HEK293 (cell line): ENCODE measurements at regions not wholly inside any gene's neighbourhood (a gene's known extent, or its start where the extent isn't known, plus 50 kb on each side); places are given as distances from the start of the nearest gene placed in this dataset.

ENCODE experiments used
- CTCF ChIA-PET: fragments of 350-600 bp; formaldehyde crosslinking; extraction: SDS; loops from one replicate; lab custom pipeline; 2021; ENCODE audit warnings: antibody characterized with exemption; lab: Yijun Ruan, JAX
- POLR2A ChIA-PET: fragments of 300-600 bp; formaldehyde crosslinking; extraction: SDS; loops from one replicate; lab custom pipeline; 2020; ENCODE audit warnings: antibody characterized with exemption, inconsistent platforms; lab: Yijun Ruan, JAX
- H3K27ac ChIP-seq: fragments of 200-500 bp; sonication (Bioruptor generic); 2 replicates; pipeline ENCODE4 v1.5.1; 2014; ENCODE audit warnings: low read depth, low read length, control low read depth, inconsistent platforms; ENCODE audit errors: extremely low read depth
- H3K36me3 ChIP-seq, 2 experiments: fragments of 200-500 bp in 1 of 2; sonication (Bioruptor generic) in 1 of 2; 1 replicate in 1 of 2; 2 replicates in 1 of 2; pipeline ENCODE4 v1.5.1; 2014 to 2017; ENCODE audit warnings: inconsistent platforms in 2 of 2, low read length in 2 of 2; ENCODE audit not compliant: control insufficient read depth in 2 of 2, insufficient read depth in 1 of 2
- H3K4me1 ChIP-seq: fragments of 200-500 bp; sonication (Bioruptor generic); 2 replicates; pipeline ENCODE4 v1.5.1; 2014; ENCODE audit warnings: mild to moderate bottlenecking, low read length, inconsistent platforms; ENCODE audit not compliant: control insufficient read depth, insufficient read depth
- H3K4me3 ChIP-seq: 2 replicates; pipeline ENCODE4 v1.5.1; 2011; ENCODE audit warnings: low read depth, mild to moderate bottlenecking, control low read depth, low read length, moderate library complexity
- H3K9me3 ChIP-seq: fragments of 200-500 bp; sonication (Bioruptor generic); 2 replicates; pipeline ENCODE4 v1.5.1; 2014; ENCODE audit warnings: low read depth, low read length, inconsistent platforms; ENCODE audit not compliant: control insufficient read depth, insufficient read depth
- GLI2 ChIP-seq: fragments of 450-650 bp; formaldehyde crosslinking; IDR thresholded peaks from 2 replicates; pipeline ENCODE4; 2017; ENCODE audit warnings: missing biosample characterization, missing genetic modification characterization, low read depth, borderline replicate concordance
- KLF1 ChIP-seq: fragments of 450-650 bp; formaldehyde crosslinking; IDR thresholded peaks from 2 replicates; pipeline ENCODE4 v1.5.1; 2016; ENCODE audit warnings: missing biosample characterization, missing genetic modification characterization
- PRDM1 ChIP-seq: fragments of 450-650 bp; formaldehyde crosslinking; IDR thresholded peaks from 2 replicates; pipeline ENCODE4; 2016; ENCODE audit warnings: missing biosample characterization, missing genetic modification characterization
- SP7 ChIP-seq: fragments of 450-650 bp; formaldehyde crosslinking; IDR thresholded peaks from 2 replicates; pipeline ENCODE4 v1.5.1; 2016; ENCODE audit warnings: missing biosample characterization, missing genetic modification characterization
- YY2 ChIP-seq: fragments of 450-650 bp; formaldehyde crosslinking; IDR thresholded peaks from 2 replicates; pipeline ENCODE4 v1.5.1; 2016; ENCODE audit warnings: missing biosample characterization, missing genetic modification characterization
- ZBTB8A ChIP-seq: fragments of 450-650 bp; formaldehyde crosslinking; IDR thresholded peaks from 2 replicates; pipeline ENCODE4 v1.5.1; 2016; ENCODE audit warnings: missing biosample characterization, missing genetic modification characterization
- ZFP3 ChIP-seq: fragments of 450-650 bp; formaldehyde crosslinking; IDR thresholded peaks from 2 replicates; pipeline ENCODE4 v1.5.1; 2016; ENCODE audit warnings: low read depth, missing biosample characterization, missing genetic modification characterization
- ZNF175 ChIP-seq: fragments of 450-650 bp; formaldehyde crosslinking; IDR thresholded peaks from 2 replicates; pipeline ENCODE4 v1.5.1; 2016; ENCODE audit warnings: missing biosample characterization, missing genetic modification characterization
- ZNF184 ChIP-seq: fragments of 450-650 bp; IDR thresholded peaks from 2 replicates; pipeline ENCODE4 v1.5.1; 2018; ENCODE audit warnings: missing biosample characterization, mild to moderate bottlenecking, missing genetic modification characterization
- ZNF473 ChIP-seq: fragments of 450-650 bp; formaldehyde crosslinking; IDR thresholded peaks from 2 replicates; pipeline ENCODE4 v1.5.1; 2017; ENCODE audit warnings: missing biosample characterization, missing genetic modification characterization
- ZNF521 ChIP-seq: fragments of 450-650 bp; formaldehyde crosslinking; IDR thresholded peaks from 2 replicates; pipeline ENCODE4 v1.5.1; 2017; ENCODE audit warnings: missing biosample characterization, mild to moderate bottlenecking, missing genetic modification characterization
- ZNF624 ChIP-seq: fragments of 450-650 bp; formaldehyde crosslinking; IDR thresholded peaks from 2 replicates; pipeline ENCODE4 v1.5.1; 2017; ENCODE audit warnings: missing biosample characterization, missing genetic modification characterization
- ZNF664 ChIP-seq: fragments of 450-650 bp; formaldehyde crosslinking; IDR thresholded peaks from 2 replicates; pipeline ENCODE4 v1.5.1; 2016; ENCODE audit warnings: missing biosample characterization, missing genetic modification characterization
- ZNF677 ChIP-seq: fragments of 450-650 bp; IDR thresholded peaks from 2 replicates; pipeline ENCODE4 v1.5.0; 2018; ENCODE audit warnings: missing biosample characterization, mild to moderate bottlenecking, missing genetic modification characterization, moderate library complexity
- ZSCAN23 ChIP-seq: fragments of 450-650 bp; formaldehyde crosslinking; IDR thresholded peaks from 2 replicates; pipeline ENCODE4 v1.5.1; 2016; ENCODE audit warnings: missing biosample characterization, missing genetic modification characterization
- ZXDB ChIP-seq: fragments of 450-650 bp; formaldehyde crosslinking; IDR thresholded peaks from 2 replicates; pipeline ENCODE4 v1.5.1; 2016; ENCODE audit warnings: missing biosample characterization, missing genetic modification characterization
- TF ChIP-seq, protein P1 (sequence below): fragments of 450-650 bp; formaldehyde crosslinking; IDR thresholded peaks from 2 replicates; pipeline ENCODE4 v1.5.1; 2016; ENCODE audit warnings: missing biosample characterization, missing genetic modification characterization
- TF ChIP-seq, protein P2 (sequence below): fragments of 450-650 bp; formaldehyde crosslinking; IDR thresholded peaks from 2 replicates; pipeline ENCODE4 v1.5.1; 2016; ENCODE audit warnings: missing biosample characterization, missing genetic modification characterization, low read depth
- TF ChIP-seq, protein P3 (sequence below): fragments of 450-650 bp; formaldehyde crosslinking; IDR thresholded peaks from 2 replicates; pipeline ENCODE4 v1.5.1; 2016; ENCODE audit warnings: missing biosample characterization, missing genetic modification characterization
- TF ChIP-seq, protein P4 (sequence below): fragments of 450-650 bp; formaldehyde crosslinking; IDR thresholded peaks from 2 replicates; pipeline ENCODE4 v1.5.1; 2016; ENCODE audit warnings: missing biosample characterization, missing genetic modification characterization

DNA sequence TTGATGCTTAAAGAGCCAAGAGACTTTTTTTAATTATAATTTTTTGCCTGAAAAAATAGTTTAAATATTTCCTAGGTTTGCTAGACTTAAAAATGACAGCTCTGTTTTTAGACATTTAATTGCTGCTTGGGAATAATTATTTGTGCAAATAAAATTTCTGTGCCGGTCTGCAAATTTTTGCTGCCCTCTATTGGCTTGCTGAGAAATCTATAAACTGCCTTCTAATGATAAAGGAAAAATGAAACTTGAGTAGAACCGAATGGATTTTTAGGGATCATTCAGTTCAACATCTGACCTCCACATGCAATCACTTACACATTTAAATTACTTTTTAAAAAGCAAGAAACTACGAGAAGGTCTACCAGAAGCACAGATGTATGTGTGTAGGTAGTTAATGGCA is 434.0 kb downstream of the FAM133A start (continued):
- no peak for TF ChIP-seq PRDM1 (tag by site-specific recombination)
- TF ChIP-seq, protein P1, sequence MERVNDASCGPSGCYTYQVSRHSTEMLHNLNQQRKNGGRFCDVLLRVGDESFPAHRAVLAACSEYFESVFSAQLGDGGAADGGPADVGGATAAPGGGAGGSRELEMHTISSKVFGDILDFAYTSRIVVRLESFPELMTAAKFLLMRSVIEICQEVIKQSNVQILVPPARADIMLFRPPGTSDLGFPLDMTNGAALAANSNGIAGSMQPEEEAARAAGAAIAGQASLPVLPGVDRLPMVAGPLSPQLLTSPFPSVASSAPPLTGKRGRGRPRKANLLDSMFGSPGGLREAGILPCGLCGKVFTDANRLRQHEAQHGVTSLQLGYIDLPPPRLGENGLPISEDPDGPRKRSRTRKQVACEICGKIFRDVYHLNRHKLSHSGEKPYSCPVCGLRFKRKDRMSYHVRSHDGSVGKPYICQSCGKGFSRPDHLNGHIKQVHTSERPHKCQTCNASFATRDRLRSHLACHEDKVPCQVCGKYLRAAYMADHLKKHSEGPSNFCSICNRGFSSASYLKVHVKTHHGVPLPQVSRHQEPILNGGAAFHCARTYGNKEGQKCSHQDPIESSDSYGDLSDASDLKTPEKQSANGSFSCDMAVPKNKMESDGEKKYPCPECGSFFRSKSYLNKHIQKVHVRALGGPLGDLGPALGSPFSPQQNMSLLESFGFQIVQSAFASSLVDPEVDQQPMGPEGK, result no peak

DNA sequence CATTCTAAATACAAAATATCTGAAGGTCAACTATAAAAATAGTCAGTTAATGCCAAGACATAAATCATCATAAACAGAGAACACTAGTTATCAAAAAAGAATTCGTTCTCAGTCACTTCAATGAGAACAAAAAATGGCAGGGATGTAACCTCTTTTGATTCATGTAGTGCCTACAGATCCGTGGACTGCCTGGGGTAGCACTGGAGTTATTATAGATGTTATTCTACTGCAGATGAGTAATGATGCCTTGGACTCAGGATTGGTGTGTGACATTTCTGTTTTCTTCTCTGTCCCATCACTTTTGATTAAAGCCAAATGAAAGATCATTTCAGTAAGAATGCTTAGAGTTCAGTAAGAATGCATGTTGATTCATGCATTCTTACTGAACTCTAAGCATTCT is 440.4 kb downstream of the FAM133A start:
- no peaks in the 10 kb centered on the region for H3K36me3 ChIP-seq
- H3K27ac ChIP-seq, result no peak overlapping the region
- H3K4me1 ChIP-seq, result no peaks in the 10 kb centered on the region
- H3K9me3 ChIP-seq, result no peaks in the 10 kb centered on the region
- POLR2A ChIA-PET, result no interaction called here
- TF ChIP-seq KLF1 (tag by site-specific recombination) (no peak), ZNF473 (tag by site-specific recombination) (no peak), ZNF664 (no peak), YY2 (tag by site-specific recombination) (no peak), ZNF677 (tag by site-specific recombination) (no peak), ZNF521 (no peak), GLI2 (tag by site-specific recombination) (no peak), ZNF175 (no peak), ZSCAN23 (tag by site-specific recombination) (no peak), ZBTB8A (no peak), SP7 (tag by site-specific recombination) (no peak), ZNF624 (no peak), ZXDB (tag by site-specific recombination) (no peak), ZFP3 (no peak), ZNF184 (tag by site-specific recombination) (no peak)
- TF ChIP-seq, protein P2, sequence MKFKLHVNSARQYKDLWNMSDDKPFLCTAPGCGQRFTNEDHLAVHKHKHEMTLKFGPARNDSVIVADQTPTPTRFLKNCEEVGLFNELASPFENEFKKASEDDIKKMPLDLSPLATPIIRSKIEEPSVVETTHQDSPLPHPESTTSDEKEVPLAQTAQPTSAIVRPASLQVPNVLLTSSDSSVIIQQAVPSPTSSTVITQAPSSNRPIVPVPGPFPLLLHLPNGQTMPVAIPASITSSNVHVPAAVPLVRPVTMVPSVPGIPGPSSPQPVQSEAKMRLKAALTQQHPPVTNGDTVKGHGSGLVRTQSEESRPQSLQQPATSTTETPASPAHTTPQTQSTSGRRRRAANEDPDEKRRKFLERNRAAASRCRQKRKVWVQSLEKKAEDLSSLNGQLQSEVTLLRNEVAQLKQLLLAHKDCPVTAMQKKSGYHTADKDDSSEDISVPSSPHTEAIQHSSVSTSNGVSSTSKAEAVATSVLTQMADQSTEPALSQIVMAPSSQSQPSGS (tag by site-specific recombination), result no peak
- TF ChIP-seq, protein P3, sequence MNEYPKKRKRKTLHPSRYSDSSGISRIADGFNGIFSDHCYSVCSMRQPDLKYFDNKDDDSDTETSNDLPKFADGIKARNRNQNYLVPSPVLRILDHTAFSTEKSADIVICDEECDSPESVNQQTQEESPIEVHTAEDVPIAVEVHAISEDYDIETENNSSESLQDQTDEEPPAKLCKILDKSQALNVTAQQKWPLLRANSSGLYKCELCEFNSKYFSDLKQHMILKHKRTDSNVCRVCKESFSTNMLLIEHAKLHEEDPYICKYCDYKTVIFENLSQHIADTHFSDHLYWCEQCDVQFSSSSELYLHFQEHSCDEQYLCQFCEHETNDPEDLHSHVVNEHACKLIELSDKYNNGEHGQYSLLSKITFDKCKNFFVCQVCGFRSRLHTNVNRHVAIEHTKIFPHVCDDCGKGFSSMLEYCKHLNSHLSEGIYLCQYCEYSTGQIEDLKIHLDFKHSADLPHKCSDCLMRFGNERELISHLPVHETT, result no peak
- TF ChIP-seq, protein P4, sequence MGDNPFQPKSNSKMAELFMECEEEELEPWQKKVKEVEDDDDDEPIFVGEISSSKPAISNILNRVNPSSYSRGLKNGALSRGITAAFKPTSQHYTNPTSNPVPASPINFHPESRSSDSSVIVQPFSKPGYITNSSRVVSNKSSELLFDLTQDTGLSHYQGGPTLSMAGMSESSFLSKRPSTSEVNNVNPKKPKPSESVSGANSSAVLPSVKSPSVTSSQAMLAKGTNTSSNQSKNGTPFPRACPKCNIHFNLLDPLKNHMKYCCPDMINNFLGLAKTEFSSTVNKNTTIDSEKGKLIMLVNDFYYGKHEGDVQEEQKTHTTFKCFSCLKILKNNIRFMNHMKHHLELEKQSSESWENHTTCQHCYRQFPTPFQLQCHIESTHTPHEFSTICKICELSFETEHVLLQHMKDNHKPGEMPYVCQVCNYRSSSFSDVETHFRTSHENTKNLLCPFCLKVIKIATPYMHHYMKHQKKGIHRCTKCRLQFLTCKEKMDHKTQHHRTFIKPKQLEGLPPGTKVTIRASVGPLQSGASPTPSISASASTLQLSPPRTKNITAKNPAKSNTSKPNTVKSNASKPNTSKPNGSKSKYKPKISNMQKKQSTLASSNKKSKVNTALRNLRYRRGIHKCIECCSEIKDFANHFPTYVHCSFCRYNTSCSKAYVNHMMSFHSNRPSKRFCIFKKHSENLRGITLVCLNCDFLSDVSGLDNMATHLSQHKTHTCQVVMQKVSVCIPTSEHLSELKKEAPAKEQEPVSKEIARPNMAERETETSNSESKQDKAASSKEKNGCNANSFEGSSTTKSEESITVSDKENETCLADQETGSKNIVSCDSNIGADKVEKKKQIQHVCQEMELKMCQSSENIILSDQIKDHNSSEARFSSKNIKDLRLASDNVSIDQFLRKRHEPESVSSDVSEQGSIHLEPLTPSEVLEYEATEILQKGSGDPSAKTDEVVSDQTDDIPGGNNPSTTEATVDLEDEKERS (tag by site-specific recombination), result no peak
- no peak overlapping the region for H3K4me3 ChIP-seq
- CTCF ChIA-PET, result no interaction called here
